Cardiac muscle cell (in vitro differentiated cells and primary cell): ENCODE measurements at regions not wholly inside any gene's neighbourhood (a gene's known extent, or its start where the extent isn't known, plus 50 kb on each side); places are given as distances from the start of the nearest gene placed in this dataset.

Source experiments
- DNase-seq, 2 donors: peaks; one replicate each; pipeline versions ENCODE4 v3.0.0 to v3.0.0-alpha.2; 2010 to 2017; ENCODE audit warnings: low read depth in 1 of 2, low spot score in 1 of 2
- H3K27ac ChIP-seq: fragments of 200-600 bp; sonication (generic); 2 replicates; pipeline ENCODE4 v1.5.1; 2016
- H3K27me3 ChIP-seq: fragments of 200-600 bp; sonication (generic); 2 replicates; pipeline ENCODE4 v1.6.0; 2016; ENCODE audit warnings: control low read depth
- H3K36me3 ChIP-seq: fragments of 200-600 bp; sonication (generic); 2 replicates; pipeline ENCODE4 v1.5.1; 2016; ENCODE audit warnings: control low read depth
- H3K4me1 ChIP-seq: fragments of 200-600 bp; sonication (generic); 2 replicates; pipeline ENCODE4 v1.8.1; 2017; ENCODE audit warnings: low read depth, mild to moderate bottlenecking, mixed run types
- H3K4me3 ChIP-seq: fragments of 200-600 bp; sonication (generic); 2 replicates; pipeline ENCODE4 v1.5.1; 2016; ENCODE audit warnings: mild to moderate bottlenecking
- H3K9me3 ChIP-seq: fragments of 200-600 bp; sonication (generic); 2 replicates; pipeline ENCODE4 v1.5.1; 2017; ENCODE audit warnings: low read depth, mild to moderate bottlenecking, control low read depth
- CTCF ChIP-seq: IDR thresholded peaks from 2 replicates; pipeline ENCODE4 v1.5.1; 2012; ENCODE audit warnings: low read depth, mild to moderate bottlenecking, low read length

- Histone ChIP-seq H3K4me1 (no peaks in the 10 kb centered on the region), H3K4me3 (no peak overlapping the region), H3K9me3 (no peaks in the 10 kb centered on the region), H3K27me3 (no peaks in the 10 kb centered on the region), H3K27ac (no peak overlapping the region), H3K36me3 (no peaks in the 10 kb centered on the region)
- DNase-seq = no peak
- TF ChIP-seq CTCF = no peak
These were observed 379.7 kb upstream of the IMPG1 start for GRCh38 chr6:76451926-76452709.

- H3K4me3 ChIP-seq = no peak overlapping the region
- no peaks in the 10 kb centered on the region for H3K36me3 ChIP-seq
- no peak for TF ChIP-seq CTCF
- DNase-seq = no peak
- no peaks in the 10 kb centered on the region for H3K9me3 ChIP-seq
- no peaks in the 10 kb centered on the region for H3K4me1 ChIP-seq
- H3K27me3 ChIP-seq = no peaks in the 10 kb centered on the region
- H3K27ac ChIP-seq = no peak overlapping the region
These were observed 375.6 kb upstream of the IMPG1 start for GRCh38 chr6:76448109-76448508.

GRCh38 chr6:76441875-76442274 is 369.4 kb upstream of the IMPG1 start:
- peak; percentile 20 to 36 for DNase-seq
- Histone ChIP-seq H3K9me3 (no peaks in the 10 kb centered on the region), H3K36me3 (no peaks in the 10 kb centered on the region), H3K27me3 (no peaks in the 10 kb centered on the region), H3K4me1 (peaks cover 20% of the 10 kb centered on the region), H3K27ac (peak overlapping the region; percentile 32), H3K4me3 (no peak overlapping the region)
- TF ChIP-seq CTCF = no peak

GRCh38 chr6:76439811-76440210 is 367.3 kb upstream of the IMPG1 start:
- Histone ChIP-seq H3K27me3 (no peaks in the 10 kb centered on the region), H3K36me3 (no peaks in the 10 kb centered on the region), H3K4me1 (peaks cover 20% of the 10 kb centered on the region), H3K4me3 (no peak overlapping the region), H3K9me3 (no peaks in the 10 kb centered on the region), H3K27ac (no peak overlapping the region)
- DNase-seq = no peak
- TF ChIP-seq CTCF = no peak

- Histone ChIP-seq H3K27ac (no peak overlapping the region), H3K4me1 (peaks cover 23% of the 10 kb centered on the region), H3K9me3 (no peaks in the 10 kb centered on the region), H3K36me3 (no peaks in the 10 kb centered on the region), H3K27me3 (no peaks in the 10 kb centered on the region), H3K4me3 (no peak overlapping the region)
- no peak for TF ChIP-seq CTCF
- DNase-seq = peak in 1 of 2 donors; percentile 3
These were observed 366.3 kb upstream of the IMPG1 start for GRCh38 chr6:76438768-76439167.
